ENCODE measurements at regions not wholly inside any gene's neighbourhood (a gene's known extent, or its start where the extent isn't known, plus 50 kb on each side); places are given as distances from the start of the nearest gene placed in this dataset.

- Histone ChIP-seq H3K36me3 (replicated peaks in 1 of 2) (no peaks in the 10 kb centered on the region), H3K9me3 (replicated peaks in 1 of 3) (no peaks in the 10 kb centered on the region), H3K4me1 (replicated peaks in 1 of 2) (no peaks in the 10 kb centered on the region), H3K4me3 (no peak overlapping the region), H3K27ac (no peak overlapping the region), H3K27me3 (no peaks in the 10 kb centered on the region)
- no peak for TF ChIP-seq CTCF (IDR thresholded peaks at IDR 0.05)
- DNase-seq: no peak
- intact Hi-C loops (cut with DNase I): no loop called here
- 59 to 87% (median 64%) methylated on average over 1 of the region's 1 CpG for WGBS, 4 donors
Measured at GRCh38 chr4:111020476-111020875, 397.6 kb upstream of the PITX2 start.

DNA sequence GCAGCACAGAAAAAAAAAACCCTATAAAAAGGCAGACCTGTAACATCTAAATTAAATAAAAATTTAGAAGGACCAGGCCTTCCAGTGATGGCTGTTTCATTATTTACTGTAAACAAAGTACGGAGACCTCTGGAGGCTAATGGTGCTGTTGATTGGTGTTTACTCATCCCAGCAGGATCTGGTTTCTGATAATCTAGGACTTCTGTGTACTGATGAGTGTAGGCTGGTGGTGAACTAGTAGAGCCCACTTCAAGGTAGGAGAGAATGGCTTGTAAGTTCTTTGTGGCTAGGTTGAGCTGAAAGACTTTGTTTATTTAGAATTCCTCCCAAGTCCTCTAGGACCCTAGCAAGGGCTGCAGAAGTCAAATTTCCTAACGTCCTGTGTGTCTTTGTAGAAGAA lies 398.1 kb upstream of the PITX2 start:
- H3K9me3 ChIP-seq (replicated peaks in 1 of 3): no peaks in the 10 kb centered on the region
- no peak for TF ChIP-seq CTCF (IDR thresholded peaks at IDR 0.05)
- no peak for TF ChIP-seq POLR2A (IDR thresholded peaks at IDR 0.05)
- H3K4me1 ChIP-seq (replicated peaks in 1 of 2): no peaks in the 10 kb centered on the region
- 31 to 37% (median 35%) methylated on average over 2 of the region's 2 CpGs for WGBS, 4 donors
- intact Hi-C loops (cut with DNase I): no loop called here
- no peak overlapping the region for H3K27ac ChIP-seq
- H3K36me3 ChIP-seq (replicated peaks in 1 of 2): no peaks in the 10 kb centered on the region
- no peak overlapping the region for H3K4me3 ChIP-seq
- DNase-seq: no peak
- H3K27me3 ChIP-seq: no peaks in the 10 kb centered on the region

GRCh38 chr4:111022758-111023157 lies 399.9 kb upstream of the PITX2 start:
- Histone ChIP-seq H3K9me3 (replicated peaks in 1 of 3) (no peaks in the 10 kb centered on the region), H3K4me3 (no peak overlapping the region), H3K4me1 (replicated peaks in 1 of 2) (no peaks in the 10 kb centered on the region), H3K27me3 (no peaks in the 10 kb centered on the region), H3K27ac (no peak overlapping the region), H3K36me3 (replicated peaks in 1 of 2) (no peaks in the 10 kb centered on the region)
- TF ChIP-seq CTCF (IDR thresholded peaks at IDR 0.05) (no peak), POLR2A (IDR thresholded peaks at IDR 0.05) (no peak)
- intact Hi-C loops (cut with DNase I): no loop called here
- no peak for DNase-seq
- WGBS, 4 donors: 73 to 82% (median 80%) methylated on average over 1 of the region's 1 CpG

DNA sequence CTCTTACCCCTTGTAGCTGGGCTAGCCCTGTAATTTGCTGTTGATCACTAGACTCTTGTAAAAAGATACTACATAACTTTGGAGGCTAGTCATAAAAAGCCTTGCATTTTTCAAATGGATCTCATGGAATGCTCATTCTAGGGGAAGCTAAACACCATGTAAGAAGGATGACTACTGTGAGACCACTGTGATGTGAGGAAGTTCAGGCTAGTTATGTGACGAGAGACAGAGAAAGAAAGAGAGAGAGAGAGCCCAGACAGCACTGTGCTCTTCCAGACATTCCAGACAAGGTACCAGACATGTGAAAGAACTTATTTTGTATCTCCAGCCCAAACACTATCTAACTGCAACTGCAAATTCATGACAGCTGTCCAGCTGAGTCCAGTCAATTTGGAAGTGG lies 404.6 kb upstream of the PITX2 start:
- WGBS, 4 donors: 14 to 25% (median 22%) methylated on average over 1 of the region's 1 CpG
- TF ChIP-seq POLR2A (IDR thresholded peaks at IDR 0.05): no peak
- TF ChIP-seq CTCF (IDR thresholded peaks at IDR 0.05): no peak

More for the DNA sequence above, 404.6 kb upstream of the PITX2 start:
- no peak for DNase-seq
- no peaks in the 10 kb centered on the region for H3K4me1 ChIP-seq (replicated peaks in 1 of 2)
- intact Hi-C loops (cut with DNase I): no loop called here
- H3K36me3 ChIP-seq (replicated peaks in 1 of 2): no peaks in the 10 kb centered on the region
- H3K9me3 ChIP-seq (replicated peaks in 1 of 3): no peaks in the 10 kb centered on the region
- no peaks in the 10 kb centered on the region for H3K27me3 ChIP-seq
- H3K27ac ChIP-seq: no peak overlapping the region
- no peak overlapping the region for H3K4me3 ChIP-seq
